HG02938 (cell line): ENCODE measurements at regions not wholly inside any gene's neighbourhood (a gene's known extent, or its start where the extent isn't known, plus 50 kb on each side); places are given as distances from the start of the nearest gene placed in this dataset.
"Not testable (repeated sequence)": the region's sequence is repeated elsewhere in the genome, so short reads cannot be mapped to it uniquely, and the experiment has no call there.

Source experiments
- ATAC-seq: cut with Tn5 transposase; IDR thresholded peaks from one replicate; pipeline ENCODE4 v1.9.1; 2021; ENCODE audit warnings: mild to moderate bottlenecking, moderate library complexity; ENCODE audit not compliant: unreplicated experiment

GRCh38 chr5:104049752-104050151 lies 487.2 kb upstream of the NUDT12 start:
- no peak for ATAC-seq

DNA sequence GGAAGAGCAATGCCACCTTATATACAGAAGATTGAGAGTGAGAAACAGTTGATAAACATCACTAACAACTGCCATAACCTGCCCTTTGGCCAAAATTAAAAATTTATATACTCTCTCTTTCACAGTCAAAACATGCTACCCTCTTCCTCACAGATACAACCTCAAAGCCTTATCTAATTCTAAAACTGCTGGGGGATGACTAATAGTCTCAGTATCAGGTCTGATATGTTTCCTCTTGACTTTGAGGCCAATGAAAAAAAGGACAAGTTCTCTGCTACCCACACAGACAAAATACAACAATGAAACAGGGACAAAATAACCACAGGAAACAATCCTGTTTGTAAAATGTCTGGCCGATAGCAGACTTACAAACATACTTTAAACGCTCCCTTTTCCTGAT lies 485.6 kb upstream of the NUDT12 start:
- ATAC-seq: peak; percentile 39

- no peak for ATAC-seq
These were observed 483.4 kb upstream of the NUDT12 start for GRCh38 chr5:104045987-104046386.

- ATAC-seq: not testable (repeated sequence)
These were observed 477.3 kb upstream of the NUDT12 start for GRCh38 chr5:104039871-104040270.

GRCh38 chr5:104037136-104037535 lies 474.5 kb upstream of the NUDT12 start:
- ATAC-seq: not testable (repeated sequence)

- ATAC-seq: not testable (repeated sequence)
These were observed 470.6 kb upstream of the NUDT12 start for GRCh38 chr5:104033186-104033585.

DNA sequence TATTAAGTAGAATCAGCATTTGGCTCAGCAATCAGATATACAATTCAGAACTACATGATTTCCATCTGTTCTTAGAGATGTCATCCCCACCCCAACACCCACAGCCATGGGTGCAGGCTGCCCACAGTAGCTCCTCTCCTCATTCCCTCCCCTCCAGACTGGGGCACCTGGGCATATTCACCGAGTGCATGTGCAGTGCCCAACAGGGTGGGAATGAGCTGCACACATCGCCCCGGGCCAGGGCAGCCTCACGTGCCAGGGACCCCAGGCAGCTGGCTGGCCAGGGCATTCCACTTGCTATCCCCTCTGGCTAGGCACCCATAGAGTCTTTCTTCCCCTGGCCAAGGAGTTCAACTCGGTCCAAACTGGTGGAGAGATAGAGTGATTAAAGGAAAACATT lies 461.9 kb upstream of the NUDT12 start:
- ATAC-seq: no peak

DNA sequence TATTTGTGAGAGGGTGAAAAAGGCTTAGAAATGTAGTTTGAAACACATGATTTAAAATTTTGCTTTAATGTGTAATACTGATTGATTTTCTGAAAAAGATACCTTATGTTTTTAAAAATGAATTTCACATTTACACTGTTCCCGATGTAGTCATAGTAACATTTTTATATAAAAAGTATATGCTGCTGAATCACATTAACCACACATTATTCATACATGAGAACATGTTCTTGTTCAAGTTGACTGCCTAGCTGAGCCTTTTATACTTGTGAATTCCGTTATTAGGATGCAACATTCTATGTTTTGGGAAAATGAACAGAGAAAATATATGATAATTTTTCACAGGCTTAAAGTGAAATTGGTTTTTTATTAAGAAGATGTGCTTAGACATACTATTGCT lies 461.1 kb upstream of the NUDT12 start:
- ATAC-seq: no peak

- ATAC-seq: no peak
These were observed 457.4 kb upstream of the NUDT12 start for GRCh38 chr5:104019956-104020355.

DNA sequence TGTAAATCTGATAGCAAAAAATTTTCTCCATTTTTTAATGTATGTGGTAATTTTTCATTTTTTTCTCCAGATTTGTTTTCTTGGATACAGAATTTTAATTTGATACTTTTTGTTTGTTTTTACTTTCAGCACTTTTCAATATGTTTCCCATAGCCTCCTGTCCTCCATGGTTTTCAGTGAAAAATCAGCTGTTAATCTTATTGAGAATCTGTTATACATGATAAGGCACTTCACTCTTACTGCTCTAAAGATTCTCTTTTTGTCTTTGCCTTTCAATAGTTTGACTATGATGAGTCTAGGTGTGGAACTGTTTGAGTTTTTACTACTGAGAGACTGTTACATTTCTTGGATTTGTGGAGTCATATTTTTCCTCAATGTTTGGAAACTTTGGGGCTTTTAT lies 455.7 kb upstream of the NUDT12 start:
- ATAC-seq: no peak

GRCh38 chr5:104016646-104017045 lies 454.1 kb upstream of the NUDT12 start:
- no peak for ATAC-seq

DNA sequence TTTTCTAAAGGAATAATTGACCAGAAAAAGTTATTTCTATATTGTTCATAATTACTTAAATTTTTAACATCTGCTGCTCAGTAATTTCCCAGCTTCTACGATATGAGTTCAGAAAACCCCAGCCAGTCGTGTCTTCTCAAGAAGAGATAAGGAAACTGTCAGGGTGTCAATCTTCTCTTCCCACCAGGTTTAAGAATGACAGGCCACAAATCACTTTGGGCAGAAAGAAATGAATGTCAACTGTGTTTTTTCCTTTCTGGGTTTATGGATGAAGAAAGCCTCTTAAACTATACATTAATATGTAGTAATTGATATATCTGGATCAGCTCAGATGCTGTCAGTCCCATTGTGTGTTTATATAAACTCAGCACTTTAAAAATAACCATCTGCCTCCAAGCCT lies 453.2 kb upstream of the NUDT12 start:
- ATAC-seq: no peak

GRCh38 chr5:104002783-104003182 lies 440.2 kb upstream of the NUDT12 start:
- ATAC-seq: not testable (repeated sequence)

- no peak for ATAC-seq
These were observed 438.5 kb upstream of the NUDT12 start for GRCh38 chr5:104001136-104001535.

GRCh38 chr5:103993031-103993430 lies 430.4 kb upstream of the NUDT12 start:
- no peak for ATAC-seq

- no peak for ATAC-seq
These were observed 427.5 kb upstream of the NUDT12 start for GRCh38 chr5:103990064-103990463.

DNA sequence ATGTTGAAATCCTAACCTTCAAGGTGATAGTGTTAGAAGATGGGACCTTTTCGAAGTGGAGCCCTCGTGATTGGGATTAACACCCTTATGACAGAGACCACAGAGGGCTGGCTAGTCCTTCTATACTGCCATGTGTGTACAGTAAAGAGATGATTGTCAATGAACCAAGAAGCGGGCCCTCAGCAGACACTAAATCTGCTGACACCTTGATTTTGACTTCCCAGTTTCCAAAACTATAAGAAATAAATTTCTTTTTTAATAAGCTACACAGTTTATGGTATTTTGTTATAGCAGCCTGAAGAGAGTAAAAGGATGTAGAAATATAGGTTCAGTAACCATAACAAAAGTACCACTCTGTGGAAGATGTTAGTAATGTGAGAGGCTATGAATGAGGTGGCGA lies 419.0 kb upstream of the NUDT12 start:
- ATAC-seq: no peak

- no peak for ATAC-seq
These were observed 411.1 kb upstream of the NUDT12 start for GRCh38 chr5:103973669-103974068.

DNA sequence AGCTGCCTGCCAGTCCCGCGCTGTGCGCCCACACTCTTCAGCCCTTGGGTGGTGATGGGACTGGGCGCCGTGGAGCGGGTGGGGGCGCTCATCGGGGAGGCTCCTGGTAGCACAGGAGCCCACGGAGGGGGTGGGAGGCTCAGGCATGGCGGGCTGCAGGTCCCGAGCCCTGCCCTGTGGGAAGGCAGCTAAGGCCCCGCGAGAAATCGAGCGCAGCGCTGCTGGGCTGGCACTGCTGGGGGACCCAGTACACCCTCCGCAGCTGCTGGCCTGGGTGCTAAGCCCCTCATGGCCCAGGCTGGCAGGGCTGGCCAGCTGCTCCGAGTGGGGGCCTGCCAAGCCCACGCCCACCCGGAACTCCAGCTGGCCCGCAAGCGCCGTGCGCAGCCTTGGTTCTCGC lies 403.7 kb upstream of the NUDT12 start:
- not testable (repeated sequence) for ATAC-seq

DNA sequence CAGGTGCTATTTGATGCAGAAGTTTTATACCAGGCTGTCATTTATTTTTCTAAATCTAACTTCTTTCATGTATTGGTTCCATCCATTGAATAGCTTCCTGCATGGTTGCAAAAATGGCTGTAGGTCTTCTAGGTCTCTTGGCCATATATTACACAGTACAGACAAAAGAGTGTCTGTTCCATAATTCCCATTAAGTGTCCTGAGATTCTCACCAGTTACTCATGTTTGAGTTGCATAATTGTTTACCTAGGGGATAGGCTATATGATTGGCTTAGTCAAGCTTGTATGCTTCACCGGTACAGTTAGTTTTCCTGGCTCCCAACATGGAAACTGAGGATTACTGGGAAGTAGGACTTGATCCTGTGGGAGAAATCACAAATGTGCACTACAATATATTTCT lies 399.4 kb upstream of the NUDT12 start:
- no peak for ATAC-seq

GRCh38 chr5:103953601-103954382 lies 391.2 kb upstream of the NUDT12 start:
- ATAC-seq: no peak

GRCh38 chr5:103951776-103952175 lies 389.2 kb upstream of the NUDT12 start:
- ATAC-seq: no peak

GRCh38 chr5:103943230-103943629 lies 380.6 kb upstream of the NUDT12 start:
- no peak for ATAC-seq
